ENCODE measurements at regions not wholly inside any gene's neighbourhood (a gene's known extent, or its start where the extent isn't known, plus 50 kb on each side); places are given as distances from the start of the nearest gene placed in this dataset.

- peaks cover 20% of the 10 kb centered on the region for H3K27me3 ChIP-seq (ENCODE audit: control insufficient read depth, insufficient read depth, low read length)
- H3K36me3 ChIP-seq (ENCODE audit: control insufficient read depth, insufficient read depth, low read length): no peaks in the 10 kb centered on the region
- H3K4me3 ChIP-seq (ENCODE audit: low read depth, low read length): no peak overlapping the region
- DNase-seq (ENCODE audit: low read depth): no peak
- no peak for TF ChIP-seq CTCF (IDR thresholded peaks at IDR 0.05; ENCODE audit: insufficient read depth, low read length, poor library complexity, severe bottlenecking)
Measured at GRCh38 chr1:30244801-30245200, 478.6 kb downstream of the MATN1 start.

GRCh38 chr1:30242722-30243457, 480.5 kb downstream of the MATN1 start:
- no peaks in the 10 kb centered on the region for H3K36me3 ChIP-seq (ENCODE audit: control insufficient read depth, insufficient read depth, low read length)
- TF ChIP-seq CTCF (IDR thresholded peaks at IDR 0.05; ENCODE audit: insufficient read depth, low read length, poor library complexity, severe bottlenecking): no peak
- DNase-seq (ENCODE audit: low read depth): no peak
- H3K4me3 ChIP-seq (ENCODE audit: low read depth, low read length): no peak overlapping the region
- peaks cover 15% of the 10 kb centered on the region for H3K27me3 ChIP-seq (ENCODE audit: control insufficient read depth, insufficient read depth, low read length)

DNA sequence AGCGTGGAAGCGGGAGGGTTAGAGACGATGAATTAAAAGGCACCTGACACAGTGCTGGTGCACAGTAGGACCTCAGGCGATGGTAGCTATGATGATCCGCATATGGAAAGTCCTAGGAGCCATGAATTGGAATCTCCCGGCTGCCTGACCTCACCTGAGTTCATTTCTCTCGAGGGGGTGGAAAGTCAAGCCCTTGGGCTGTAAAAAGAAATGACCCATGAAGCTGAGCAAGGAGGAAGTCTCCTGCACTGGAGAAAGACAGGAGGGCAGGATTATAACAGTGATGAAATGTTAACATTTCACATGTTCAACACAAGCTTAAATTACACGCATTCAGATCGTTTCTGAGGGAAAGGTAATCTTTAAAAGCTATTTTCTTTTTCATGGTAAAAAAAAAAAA, 481.2 kb downstream of the MATN1 start:
- Histone ChIP-seq H3K27me3 (ENCODE audit: control insufficient read depth, insufficient read depth, low read length) (peaks cover 15% of the 10 kb centered on the region), H3K36me3 (ENCODE audit: control insufficient read depth, insufficient read depth, low read length) (no peaks in the 10 kb centered on the region), H3K4me3 (ENCODE audit: low read depth, low read length) (no peak overlapping the region)
- no peak for TF ChIP-seq CTCF (IDR thresholded peaks at IDR 0.05; ENCODE audit: insufficient read depth, low read length, poor library complexity, severe bottlenecking)
- no peak for DNase-seq (ENCODE audit: low read depth)

DNA sequence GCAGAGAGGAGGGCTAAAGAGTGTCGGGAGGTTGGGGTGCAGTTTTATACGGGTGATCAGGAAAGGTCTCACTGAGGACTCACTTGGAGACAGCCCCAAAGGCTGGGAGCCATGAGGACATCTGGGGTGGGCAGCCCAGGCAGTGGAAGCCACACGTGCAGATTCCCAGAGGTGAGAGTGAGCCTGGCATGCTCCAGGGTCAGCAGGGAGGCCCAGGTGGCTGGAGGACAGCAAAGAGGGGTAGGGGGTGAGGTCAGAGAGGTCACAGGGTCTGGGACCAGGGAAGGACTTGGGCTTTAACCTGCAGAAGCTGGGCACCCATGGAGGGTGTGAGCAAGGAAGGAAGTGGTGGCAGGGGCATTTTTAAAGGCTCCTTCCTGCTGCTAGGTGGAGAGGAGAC, 481.7 kb downstream of the MATN1 start:
- H3K36me3 ChIP-seq (ENCODE audit: control insufficient read depth, insufficient read depth, low read length): no peaks in the 10 kb centered on the region
- no peak overlapping the region for H3K4me3 ChIP-seq (ENCODE audit: low read depth, low read length)
- no peak for TF ChIP-seq CTCF (IDR thresholded peaks at IDR 0.05; ENCODE audit: insufficient read depth, low read length, poor library complexity, severe bottlenecking)
- H3K27me3 ChIP-seq (ENCODE audit: control insufficient read depth, insufficient read depth, low read length): peaks cover 15% of the 10 kb centered on the region
- DNase-seq (ENCODE audit: low read depth): no peak

GRCh38 chr1:30234091-30234490, 489.3 kb downstream of the MATN1 start:
- Histone ChIP-seq H3K27me3 (ENCODE audit: control insufficient read depth, insufficient read depth, low read length) (peaks cover under 1% of the 10 kb centered on the region), H3K4me3 (ENCODE audit: low read depth, low read length) (no peak overlapping the region), H3K36me3 (ENCODE audit: control insufficient read depth, insufficient read depth, low read length) (no peaks in the 10 kb centered on the region)
- no peak for TF ChIP-seq CTCF (IDR thresholded peaks at IDR 0.05; ENCODE audit: insufficient read depth, low read length, poor library complexity, severe bottlenecking)
- DNase-seq (ENCODE audit: low read depth): no peak

Measured in kidney epithelial cell (primary cell).